Panc1 (cell line): ENCODE measurements at regions not wholly inside any gene's neighbourhood (a gene's known extent, or its start where the extent isn't known, plus 50 kb on each side); places are given as distances from the start of the nearest gene placed in this dataset.

ENCODE experiments used
- ATAC-seq: fragments of 200-7000 bp; cut with Tn5 transposase; 2 replicates; pipeline ENCODE4 v1.9.1; 2020; ENCODE audit warnings: mild to moderate bottlenecking, moderate library complexity
- BruUV-seq: library from RNA; stranded (reverse); fragments of 400-500 nt; replicated peaks from 2 replicates; lab custom pipeline; 2021; lab: Mats Ljungman, UMichigan
- CTCF ChIA-PET: fragments of 300-600 bp; sonication (Branson Sonifier 250); formaldehyde crosslinking; loops from one replicate; lab custom pipeline; 2022; ENCODE audit warnings: antibody characterized with exemption; lab: Charles Lee
- POLR2A ChIA-PET: fragments of 300-600 bp; sonication (Branson Sonifier 250); formaldehyde crosslinking; loops from one replicate; lab custom pipeline; 2022; ENCODE audit warnings: antibody characterized with exemption; lab: Charles Lee
- DNase-seq: peaks from one replicate; pipeline ENCODE4 v3.0.0-alpha.2; 2010; ENCODE audit warnings: low read depth, low spot score
- H3K27ac ChIP-seq: 2 replicates; pipeline ENCODE4 v1.5.1; 2011; ENCODE audit warnings: mild to moderate bottlenecking, low read length, inconsistent platforms
- H3K27me3 ChIP-seq: fragments of 200-500 bp; sonication (Bioruptor generic); 2 replicates; pipeline ENCODE4 v1.6.0; 2014; ENCODE audit warnings: low read length, inconsistent platforms; ENCODE audit not compliant: control insufficient read depth, insufficient read depth
- H3K36me3 ChIP-seq: fragments of 200-500 bp; sonication (Bioruptor generic); 2 replicates; pipeline ENCODE4 v1.5.1; 2014; ENCODE audit warnings: inconsistent platforms, mild to moderate bottlenecking, low read length, moderate library complexity; ENCODE audit not compliant: control insufficient read depth, insufficient read depth
- H3K4me1 ChIP-seq: 2 replicates; pipeline ENCODE4 v1.5.1; 2011; ENCODE audit warnings: inconsistent platforms, mild to moderate bottlenecking, low read length, moderate library complexity; ENCODE audit not compliant: control insufficient read depth, insufficient read depth
- H3K4me3 ChIP-seq, 2 experiments: 2 replicates each; pipeline ENCODE4 v1.5.1; 2011 to 2012; ENCODE audit warnings: low read depth in 2 of 2, low read length in 2 of 2, mild to moderate bottlenecking in 2 of 2, inconsistent platforms in 1 of 2, moderate library complexity in 1 of 2
- H3K9me3 ChIP-seq: fragments of 200-500 bp; sonication (Bioruptor generic); 2 replicates; pipeline ENCODE4 v1.5.1; 2014; ENCODE audit warnings: low read depth, mild to moderate bottlenecking, inconsistent platforms, low read length, moderate library complexity; ENCODE audit not compliant: control insufficient read depth, insufficient read depth
- POLR2AphosphoS5 ChIP-seq: IDR thresholded peaks from 2 replicates; pipeline ENCODE4 v1.6.1; 2012; ENCODE audit warnings: mild to moderate bottlenecking, low read depth, low read length, moderate library complexity
- SIN3A ChIP-seq: IDR thresholded peaks from 2 replicates; pipeline ENCODE4 v1.6.1; 2012; ENCODE audit warnings: low read depth, mild to moderate bottlenecking, low read length, moderate library complexity, borderline replicate concordance; ENCODE audit not compliant: insufficient read depth
- TCF7L2 ChIP-seq: IDR thresholded peaks from 2 replicates; pipeline ENCODE4 v1.6.1; 2011; ENCODE audit warnings: mild to moderate bottlenecking, low read depth, low read length, inconsistent platforms
- in situ Hi-C: cut with HindIII; loops from 2 replicates; pipeline ENCODE4 v1.10.0; 2016; ENCODE audit warnings: low sequenced_read_pairs, low pct_unique_long_range_greater_than_20kb
- intact Hi-C: fragments of 100-400 bp; cut with micrococcal nuclease; formaldehyde crosslinking; loops from one replicate; pipeline ENCODE4 v1.10.0; 2022; ENCODE audit not compliant: unreplicated experiment
- TF ChIP-seq, protein P1 (sequence below), 2 experiments: IDR thresholded peaks; 2 replicates each; pipeline ENCODE4 v1.6.1; 2011 to 2012; ENCODE audit warnings: low read depth in 2 of 2, control low read depth in 1 of 2, low read length in 1 of 2, mild to moderate bottlenecking in 1 of 2, moderate library complexity in 1 of 2; ENCODE audit not compliant: insufficient read depth in 1 of 2
- TF ChIP-seq, protein P2 (sequence below): fragments of 450-650 bp; IDR thresholded peaks from 2 replicates; pipeline ENCODE4 v1.5.1; 2017; ENCODE audit warnings: mild to moderate bottlenecking

DNA sequence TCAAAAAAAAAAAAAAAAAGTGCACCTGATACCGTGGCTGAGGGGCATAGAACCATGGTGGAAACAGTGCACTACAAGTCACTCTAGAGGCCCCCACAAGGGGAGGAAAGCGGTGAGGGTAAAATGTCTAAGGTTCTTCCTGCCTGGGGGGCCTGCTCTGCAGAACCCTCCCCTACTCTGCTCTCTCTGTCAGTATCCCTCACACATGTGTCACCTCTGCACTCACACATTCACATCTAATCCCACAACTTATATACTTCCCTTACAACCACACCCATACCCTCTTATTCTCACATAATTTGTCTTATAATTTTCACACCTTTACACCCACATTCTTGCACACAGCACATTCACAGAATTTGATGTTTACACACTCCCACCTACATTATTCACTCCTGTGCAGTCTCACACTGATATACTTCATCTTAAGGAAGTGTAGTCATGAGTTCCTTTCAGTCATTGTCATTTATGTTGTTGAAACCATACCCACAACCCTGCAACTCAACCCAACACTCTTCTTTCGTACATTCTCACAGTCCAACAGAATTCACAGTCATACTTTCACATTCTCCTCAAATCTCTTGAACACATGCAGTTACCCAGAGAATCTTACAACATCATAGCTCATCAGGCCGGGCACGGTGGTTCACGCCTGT is 68.0 kb upstream of the PAX2 start:
- in situ Hi-C loops (no loop called here), intact Hi-C loops (loop anchor here (10.0 kb wide), 1 partner anchor 197 kb away; no protein-coding TSS in a partner anchor)
- POLR2A ChIA-PET = no interaction called here

DNA sequence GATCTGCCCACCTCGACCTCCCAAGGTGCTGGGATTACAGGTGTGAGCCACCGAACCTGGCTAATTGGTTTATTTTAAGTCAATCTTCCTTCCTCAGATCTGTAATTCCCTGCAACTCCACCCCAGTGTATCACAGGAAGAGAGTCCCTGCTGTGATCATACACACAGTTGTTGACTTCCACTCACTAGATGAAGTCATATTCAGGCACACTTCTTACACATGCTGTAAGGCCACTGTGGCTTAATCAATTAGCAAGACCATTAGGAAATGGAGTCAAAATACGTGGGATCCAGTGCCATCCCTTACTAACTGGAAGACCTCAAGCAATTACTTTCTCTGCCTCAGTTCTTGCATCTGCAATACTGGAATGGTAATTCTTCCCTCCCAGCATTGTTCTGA is 66.1 kb upstream of the PAX2 start:
- Histone ChIP-seq H3K4me1 (0 out of 2 replicates have a peak, but pooled peaks cover 7% of the 10 kb centered on the region), H3K9me3 (no peaks in the 10 kb centered on the region), H3K27me3 (peaks cover 54% of the 10 kb centered on the region), H3K36me3 (no peaks in the 10 kb centered on the region), H3K27ac (no peak overlapping the region), H3K4me3 (no peak overlapping the region)
- no TSS peak for BruUV-seq
- intact Hi-C loops = loop anchor here (10.0 kb wide), 1 partner anchor 195 kb away; no protein-coding TSS in a partner anchor
- in situ Hi-C loops = no loop called here
- DNase-seq (no peak), ATAC-seq (no peak)
- POLR2A ChIA-PET = interaction anchor here (0.6 kb wide), 1 partner anchor 1758 kb away, joined by 3 read pairs; no protein-coding TSS in a partner anchor
- CTCF ChIA-PET = no interaction called here
- TF ChIP-seq POLR2AphosphoS5 (no peak), TCF7L2 (no peak), SIN3A (no peak)
- TF ChIP-seq, protein P1, sequence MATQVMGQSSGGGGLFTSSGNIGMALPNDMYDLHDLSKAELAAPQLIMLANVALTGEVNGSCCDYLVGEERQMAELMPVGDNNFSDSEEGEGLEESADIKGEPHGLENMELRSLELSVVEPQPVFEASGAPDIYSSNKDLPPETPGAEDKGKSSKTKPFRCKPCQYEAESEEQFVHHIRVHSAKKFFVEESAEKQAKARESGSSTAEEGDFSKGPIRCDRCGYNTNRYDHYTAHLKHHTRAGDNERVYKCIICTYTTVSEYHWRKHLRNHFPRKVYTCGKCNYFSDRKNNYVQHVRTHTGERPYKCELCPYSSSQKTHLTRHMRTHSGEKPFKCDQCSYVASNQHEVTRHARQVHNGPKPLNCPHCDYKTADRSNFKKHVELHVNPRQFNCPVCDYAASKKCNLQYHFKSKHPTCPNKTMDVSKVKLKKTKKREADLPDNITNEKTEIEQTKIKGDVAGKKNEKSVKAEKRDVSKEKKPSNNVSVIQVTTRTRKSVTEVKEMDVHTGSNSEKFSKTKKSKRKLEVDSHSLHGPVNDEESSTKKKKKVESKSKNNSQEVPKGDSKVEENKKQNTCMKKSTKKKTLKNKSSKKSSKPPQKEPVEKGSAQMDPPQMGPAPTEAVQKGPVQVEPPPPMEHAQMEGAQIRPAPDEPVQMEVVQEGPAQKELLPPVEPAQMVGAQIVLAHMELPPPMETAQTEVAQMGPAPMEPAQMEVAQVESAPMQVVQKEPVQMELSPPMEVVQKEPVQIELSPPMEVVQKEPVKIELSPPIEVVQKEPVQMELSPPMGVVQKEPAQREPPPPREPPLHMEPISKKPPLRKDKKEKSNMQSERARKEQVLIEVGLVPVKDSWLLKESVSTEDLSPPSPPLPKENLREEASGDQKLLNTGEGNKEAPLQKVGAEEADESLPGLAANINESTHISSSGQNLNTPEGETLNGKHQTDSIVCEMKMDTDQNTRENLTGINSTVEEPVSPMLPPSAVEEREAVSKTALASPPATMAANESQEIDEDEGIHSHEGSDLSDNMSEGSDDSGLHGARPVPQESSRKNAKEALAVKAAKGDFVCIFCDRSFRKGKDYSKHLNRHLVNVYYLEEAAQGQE (IDR thresholded peaks at IDR 0.05; ENCODE audit: insufficient read depth in 1 of 2, low read depth in 2 of 2, low read length in 1 of 2) = no peak
- TF ChIP-seq, protein P2, sequence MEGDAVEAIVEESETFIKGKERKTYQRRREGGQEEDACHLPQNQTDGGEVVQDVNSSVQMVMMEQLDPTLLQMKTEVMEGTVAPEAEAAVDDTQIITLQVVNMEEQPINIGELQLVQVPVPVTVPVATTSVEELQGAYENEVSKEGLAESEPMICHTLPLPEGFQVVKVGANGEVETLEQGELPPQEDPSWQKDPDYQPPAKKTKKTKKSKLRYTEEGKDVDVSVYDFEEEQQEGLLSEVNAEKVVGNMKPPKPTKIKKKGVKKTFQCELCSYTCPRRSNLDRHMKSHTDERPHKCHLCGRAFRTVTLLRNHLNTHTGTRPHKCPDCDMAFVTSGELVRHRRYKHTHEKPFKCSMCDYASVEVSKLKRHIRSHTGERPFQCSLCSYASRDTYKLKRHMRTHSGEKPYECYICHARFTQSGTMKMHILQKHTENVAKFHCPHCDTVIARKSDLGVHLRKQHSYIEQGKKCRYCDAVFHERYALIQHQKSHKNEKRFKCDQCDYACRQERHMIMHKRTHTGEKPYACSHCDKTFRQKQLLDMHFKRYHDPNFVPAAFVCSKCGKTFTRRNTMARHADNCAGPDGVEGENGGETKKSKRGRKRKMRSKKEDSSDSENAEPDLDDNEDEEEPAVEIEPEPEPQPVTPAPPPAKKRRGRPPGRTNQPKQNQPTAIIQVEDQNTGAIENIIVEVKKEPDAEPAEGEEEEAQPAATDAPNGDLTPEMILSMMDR = no peak

More for the DNA sequence above, 68.0 kb upstream of the PAX2 start:
- Histone ChIP-seq H3K27me3 (peaks cover 48% of the 10 kb centered on the region), H3K27ac (no peak overlapping the region), H3K9me3 (no peaks in the 10 kb centered on the region), H3K36me3 (no peaks in the 10 kb centered on the region), H3K4me3 (no peak overlapping the region), H3K4me1 (0 out of 2 replicates have a peak, but pooled peaks cover 7% of the 10 kb centered on the region)
- ATAC-seq = no peak
- TF ChIP-seq SIN3A (no peak), TCF7L2 (no peak), POLR2AphosphoS5 (no peak)
- TF ChIP-seq, protein P1 (IDR thresholded peaks at IDR 0.05; ENCODE audit: insufficient read depth in 1 of 2, low read depth in 2 of 2, low read length in 1 of 2) = no peak
- TF ChIP-seq, protein P2 = no peak
- CTCF ChIA-PET = interaction anchor here (0.7 kb wide), 1 partner anchor 147 kb away, joined by 3 read pairs; no protein-coding TSS in a partner anchor
- no peak for DNase-seq
- BruUV-seq = no TSS peak
